Effector memory CD4-positive, alpha-beta T cell (primary cell): ENCODE measurements at regions not wholly inside any gene's neighbourhood (a gene's known extent, or its start where the extent isn't known, plus 50 kb on each side); places are given as distances from the start of the nearest gene placed in this dataset.

ENCODE experiments used
- DNase-seq, 3 donors: peaks; one replicate each; pipeline ENCODE4 v3.0.0-alpha.2; 2020
- H3K27ac ChIP-seq: 2 replicates; pipeline ENCODE4 v1.7.0; 2013; ENCODE audit warnings: mild to moderate bottlenecking, low read length, moderate library complexity; ENCODE audit not compliant: insufficient read depth, poor library complexity, severe bottlenecking
- H3K27me3 ChIP-seq: replicated peaks from 2 replicates; pipeline ENCODE4 v1.7.0; 2013; ENCODE audit warnings: mild to moderate bottlenecking, low read length; ENCODE audit not compliant: insufficient read depth, control insufficient read depth, poor library complexity, severe bottlenecking
- H3K36me3 ChIP-seq: 2 replicates; pipeline ENCODE4 v1.7.0; 2013; ENCODE audit warnings: mild to moderate bottlenecking, low read length, moderate library complexity; ENCODE audit not compliant: control insufficient read depth, insufficient read depth
- H3K4me1 ChIP-seq: 2 replicates; pipeline ENCODE4 v1.7.0; 2013; ENCODE audit warnings: low read length, mild to moderate bottlenecking; ENCODE audit not compliant: control insufficient read depth, insufficient read depth, poor library complexity, severe bottlenecking
- H3K4me3 ChIP-seq: 2 replicates; pipeline ENCODE4 v1.7.0; 2013; ENCODE audit warnings: low read length, low read depth, mild to moderate bottlenecking; ENCODE audit not compliant: insufficient read depth, poor library complexity, severe bottlenecking
- H3K9me3 ChIP-seq: 2 replicates; pipeline ENCODE4 v1.7.0; 2013; ENCODE audit warnings: mild to moderate bottlenecking, low read length, moderate library complexity; ENCODE audit not compliant: control insufficient read depth

DNA sequence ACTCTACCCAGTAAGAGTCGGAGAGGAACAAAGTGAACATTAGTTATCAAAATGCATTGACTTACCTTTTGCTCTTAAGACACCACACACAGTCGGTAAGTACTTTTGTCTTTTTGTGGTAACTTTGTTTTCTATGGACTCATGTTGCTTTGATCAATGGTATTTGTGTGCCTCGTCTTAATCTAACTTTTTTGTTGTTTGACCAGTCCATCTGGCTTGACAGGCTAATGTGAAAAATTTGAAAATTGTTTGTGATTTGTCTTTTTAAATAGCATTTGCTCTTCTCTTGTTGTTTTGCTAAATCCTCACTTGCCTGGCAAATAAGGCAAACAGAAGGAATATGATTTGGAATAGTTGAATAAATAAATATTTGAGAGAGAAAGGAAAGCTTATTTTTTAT, 71.4 kb upstream of the CHD1 start:
- H3K36me3 ChIP-seq, result no peaks in the 10 kb centered on the region
- no peaks in the 10 kb centered on the region for H3K27me3 ChIP-seq
- DNase-seq, result no peak

DNA sequence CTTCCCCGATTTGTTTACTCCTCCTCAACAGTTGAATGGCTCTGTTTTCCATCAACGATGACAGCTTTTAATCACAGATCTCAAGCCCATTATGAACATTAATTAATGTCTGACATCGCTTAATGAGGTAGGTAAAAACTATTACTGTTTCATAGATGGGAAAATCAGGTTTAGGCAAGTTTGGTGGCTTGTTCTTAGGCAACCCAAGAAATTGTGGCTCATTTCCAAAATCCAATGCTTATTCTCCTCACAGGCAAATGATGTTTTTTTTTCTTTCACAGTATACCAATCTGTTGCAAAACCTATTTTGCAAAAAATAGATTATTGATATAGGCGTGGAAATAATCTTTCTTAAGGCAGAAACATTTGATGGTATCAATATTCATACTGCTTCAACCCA, 70.8 kb upstream of the CHD1 start:
- H3K9me3 ChIP-seq, result no peaks in the 10 kb centered on the region
- no peak for DNase-seq
- no peaks in the 10 kb centered on the region for H3K27me3 ChIP-seq
- H3K4me1 ChIP-seq, result no peaks in the 10 kb centered on the region
- H3K36me3 ChIP-seq, result no peaks in the 10 kb centered on the region
- no peak overlapping the region for H3K4me3 ChIP-seq
- H3K27ac ChIP-seq, result no peak overlapping the region

More for the DNA sequence above, 71.4 kb upstream of the CHD1 start:
- Histone ChIP-seq H3K9me3 (no peaks in the 10 kb centered on the region), H3K4me3 (no peak overlapping the region), H3K4me1 (no peaks in the 10 kb centered on the region), H3K27ac (no peak overlapping the region)

DNA sequence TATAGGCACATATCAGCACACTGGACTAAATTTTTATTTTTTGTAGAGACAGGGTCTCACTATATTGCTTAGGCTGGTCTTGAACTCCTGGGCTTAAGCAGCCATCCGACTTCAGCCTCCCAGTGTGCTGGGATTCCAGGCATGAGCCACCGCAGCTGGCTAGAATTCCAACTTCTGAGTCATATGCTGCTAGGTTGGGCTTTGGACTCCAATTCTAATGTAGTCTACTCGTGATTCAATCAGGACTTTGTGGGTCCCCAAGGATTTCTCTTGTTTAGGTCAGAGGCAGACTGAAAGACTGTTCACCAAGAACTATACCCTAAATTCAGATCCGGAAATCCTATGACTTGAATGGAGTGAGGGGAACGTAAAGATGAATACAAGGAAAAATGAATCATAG, 68.2 kb upstream of the CHD1 start:
- no peaks in the 10 kb centered on the region for H3K9me3 ChIP-seq
- H3K36me3 ChIP-seq, result no peaks in the 10 kb centered on the region
- no peaks in the 10 kb centered on the region for H3K4me1 ChIP-seq
- H3K27ac ChIP-seq, result no peak overlapping the region
- no peak for DNase-seq
- no peaks in the 10 kb centered on the region for H3K27me3 ChIP-seq
- no peak overlapping the region for H3K4me3 ChIP-seq

DNA sequence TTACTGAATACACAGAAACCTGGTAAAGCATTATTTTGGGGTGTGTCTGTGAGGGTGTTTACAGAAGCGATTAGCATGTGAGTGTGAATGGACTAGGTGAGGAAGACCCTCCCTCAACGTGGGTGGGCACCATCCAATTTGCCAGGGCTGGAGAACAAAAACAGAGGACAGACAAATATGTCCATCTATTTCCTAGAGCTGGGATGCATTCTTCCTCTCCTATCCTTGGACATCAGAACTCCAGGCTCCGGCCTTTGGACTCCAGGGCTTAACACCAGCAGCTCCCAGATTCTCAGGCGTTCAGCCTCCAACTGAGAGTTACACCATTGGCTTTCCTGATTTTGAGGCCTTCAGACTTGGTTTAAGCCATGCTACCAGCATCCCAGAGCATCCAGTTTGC, 65.8 kb upstream of the CHD1 start:
- H3K4me1 ChIP-seq, result no peaks in the 10 kb centered on the region
- no peak overlapping the region for H3K4me3 ChIP-seq
- no peaks in the 10 kb centered on the region for H3K27me3 ChIP-seq
- no peaks in the 10 kb centered on the region for H3K9me3 ChIP-seq
- no peaks in the 10 kb centered on the region for H3K36me3 ChIP-seq
- DNase-seq, result no peak
- H3K27ac ChIP-seq, result no peak overlapping the region

DNA sequence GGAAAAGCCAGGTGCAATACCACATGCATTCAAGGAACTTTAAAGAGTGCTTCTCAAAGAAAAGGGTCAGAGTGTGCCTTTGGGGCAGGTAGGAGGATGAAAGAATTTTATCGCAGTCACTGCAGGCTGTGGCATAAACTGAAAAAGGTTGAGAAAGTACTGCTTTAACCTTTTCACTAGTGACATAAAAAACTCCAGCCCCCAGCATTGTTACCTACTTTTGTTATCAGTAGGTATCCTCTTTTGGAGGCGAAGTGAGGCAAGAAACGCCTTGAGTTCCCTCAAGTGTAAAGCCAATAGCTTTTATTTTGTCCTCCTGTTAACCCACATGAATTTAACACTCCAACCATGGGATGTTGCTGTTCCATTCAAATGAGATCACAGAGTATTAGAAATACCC, 64.7 kb upstream of the CHD1 start:
- Histone ChIP-seq H3K36me3 (no peaks in the 10 kb centered on the region), H3K4me3 (no peak overlapping the region), H3K27ac (no peak overlapping the region), H3K9me3 (no peaks in the 10 kb centered on the region), H3K27me3 (no peaks in the 10 kb centered on the region), H3K4me1 (no peaks in the 10 kb centered on the region)
- DNase-seq, result no peak

DNA sequence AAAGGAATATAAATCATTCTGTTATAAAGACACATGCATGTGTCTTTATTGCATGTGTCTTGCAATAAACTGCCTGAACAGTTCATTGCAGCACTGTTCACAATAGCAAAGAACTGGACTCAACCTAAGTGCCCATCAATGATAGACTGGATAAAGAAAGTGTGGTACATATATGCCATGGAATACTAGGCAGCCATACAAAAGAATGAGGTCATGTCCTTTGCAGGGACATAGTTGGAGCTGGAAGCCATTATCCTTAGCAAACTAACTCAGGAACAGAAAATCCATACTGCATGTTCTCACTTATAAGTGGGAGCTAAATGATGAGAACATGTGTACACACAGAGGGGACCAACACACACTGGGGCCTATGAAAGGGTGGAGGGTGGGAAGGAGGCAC, 63.7 kb upstream of the CHD1 start:
- H3K4me3 ChIP-seq, result no peak overlapping the region
- H3K36me3 ChIP-seq, result no peaks in the 10 kb centered on the region
- no peaks in the 10 kb centered on the region for H3K27me3 ChIP-seq
- DNase-seq, result no peak
- H3K9me3 ChIP-seq, result no peaks in the 10 kb centered on the region
- no peak overlapping the region for H3K27ac ChIP-seq
- no peaks in the 10 kb centered on the region for H3K4me1 ChIP-seq

DNA sequence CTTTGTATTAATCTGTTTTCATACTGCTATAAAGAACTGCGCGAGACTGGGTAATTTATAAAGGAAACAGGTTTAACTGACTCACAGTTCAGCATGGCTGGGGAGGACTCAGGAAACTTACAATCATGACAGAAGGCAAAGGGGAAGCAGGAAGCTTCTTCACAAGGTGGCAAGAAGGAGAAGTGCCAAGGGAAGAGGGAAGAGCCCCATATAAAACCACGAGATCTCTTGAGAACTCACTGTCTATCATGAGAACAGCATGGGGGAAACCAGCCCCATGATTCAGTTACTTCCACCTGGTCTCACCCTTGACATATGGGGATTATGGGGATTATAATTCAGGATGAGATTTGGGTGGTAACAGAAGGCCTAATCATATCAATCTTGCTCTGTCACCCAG, 60.9 kb upstream of the CHD1 start:
- Histone ChIP-seq H3K4me3 (no peak overlapping the region), H3K9me3 (no peaks in the 10 kb centered on the region), H3K4me1 (no peaks in the 10 kb centered on the region), H3K27me3 (no peaks in the 10 kb centered on the region), H3K27ac (no peak overlapping the region), H3K36me3 (no peaks in the 10 kb centered on the region)
- no peak for DNase-seq

DNA sequence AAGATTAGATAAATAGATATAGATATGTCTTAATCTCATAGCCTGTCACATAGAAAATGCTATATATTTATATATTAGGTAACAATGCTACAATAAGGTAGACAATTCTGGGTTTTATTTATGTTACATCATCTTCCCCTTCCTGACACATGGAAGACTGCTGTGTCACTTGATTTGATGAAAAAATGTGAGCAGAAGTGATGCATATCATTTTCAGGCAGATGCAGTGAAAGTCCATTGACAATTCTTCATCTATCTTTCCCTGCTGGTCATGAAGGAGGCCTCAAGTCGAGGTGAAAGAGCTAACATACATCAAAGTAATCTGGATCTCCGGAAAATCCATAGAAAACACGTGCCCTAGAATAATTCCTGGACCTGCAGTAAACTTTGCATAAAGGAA, 57.8 kb upstream of the CHD1 start:
- no peak for DNase-seq
- H3K27ac ChIP-seq, result no peak overlapping the region
- no peaks in the 10 kb centered on the region for H3K27me3 ChIP-seq
- H3K9me3 ChIP-seq, result no peaks in the 10 kb centered on the region
- no peak overlapping the region for H3K4me3 ChIP-seq
- no peaks in the 10 kb centered on the region for H3K4me1 ChIP-seq
- no peaks in the 10 kb centered on the region for H3K36me3 ChIP-seq

DNA sequence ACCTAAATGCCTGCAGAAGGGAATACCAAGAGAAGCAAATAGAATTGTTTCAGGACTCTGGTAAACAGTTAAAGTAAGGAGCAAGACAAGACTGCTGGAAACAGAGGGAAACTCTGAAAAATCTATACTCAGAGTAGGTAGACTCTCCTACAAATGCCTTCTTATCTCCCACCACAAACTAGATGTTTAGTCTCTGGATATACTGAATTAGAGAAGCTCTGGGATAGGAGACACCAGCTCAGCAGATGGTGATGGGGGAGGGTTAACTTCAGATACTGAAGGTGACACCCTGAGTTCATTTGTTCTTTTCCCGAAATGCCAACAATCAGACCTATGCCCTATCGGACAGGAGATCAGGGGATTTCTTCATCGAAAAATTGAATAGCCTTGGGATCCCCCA, 54.1 kb upstream of the CHD1 start:
- Histone ChIP-seq H3K9me3 (no peaks in the 10 kb centered on the region), H3K36me3 (no peaks in the 10 kb centered on the region), H3K27ac (no peak overlapping the region), H3K27me3 (no peaks in the 10 kb centered on the region), H3K4me1 (no peaks in the 10 kb centered on the region), H3K4me3 (no peak overlapping the region)
- DNase-seq, result no peak
